Caco-2 (cell line): ENCODE measurements at regions not wholly inside any gene's neighbourhood (a gene's known extent, or its start where the extent isn't known, plus 50 kb on each side); places are given as distances from the start of the nearest gene placed in this dataset.

Experiments
- BruUV-seq: library from RNA; stranded (reverse); fragments of 400-500 nt; replicated peaks from 2 replicates; lab custom pipeline; 2021; lab: Mats Ljungman, UMichigan
- CTCF ChIA-PET: fragments of 300-600 bp; sonication (Branson Sonifier 250); formaldehyde crosslinking; loops from one replicate; lab custom pipeline; 2022; ENCODE audit warnings: antibody characterized with exemption; lab: Charles Lee
- POLR2A ChIA-PET: fragments of 300-600 bp; sonication (Branson Sonifier 250); formaldehyde crosslinking; loops from one replicate; lab custom pipeline; 2022; ENCODE audit warnings: antibody characterized with exemption; lab: Charles Lee
- DNase-seq, 2 experiments: peaks; one replicate each; pipeline versions ENCODE4 v3.0.0 to v3.0.0-alpha.2; 2020 to 2022
- H3K27me3 ChIP-seq: replicated peaks from 2 replicates; pipeline ENCODE4 v1.6.0; 2011; ENCODE audit warnings: low read length; ENCODE audit not compliant: control insufficient read depth, insufficient read depth
- H3K36me3 ChIP-seq: 2 replicates; pipeline ENCODE4 v1.5.1; 2011; ENCODE audit warnings: low read length; ENCODE audit not compliant: control insufficient read depth, insufficient read depth
- H3K4me1 ChIP-seq: fragments of 250-450 bp; sonication (Bioruptor Pico); 2 replicates; pipeline ENCODE4 v1.5.1; 2020; ENCODE audit warnings: mild to moderate bottlenecking
- H3K4me3 ChIP-seq: 2 replicates; pipeline ENCODE4 v1.5.1; 2011; ENCODE audit warnings: low read depth, mild to moderate bottlenecking, control low read depth, low read length
- H3K9me3 ChIP-seq: fragments of 250-450 bp; sonication (Bioruptor Pico); 2 replicates; pipeline ENCODE4 v1.5.1; 2020; ENCODE audit warnings: mild to moderate bottlenecking, moderate library complexity
- H3K27ac Mint-ChIP-seq: one replicate; pipeline ENCODE4 v1.8.0; 2022; ENCODE audit warnings: mixed read lengths; ENCODE audit not compliant: unreplicated experiment
- H3K27me3 Mint-ChIP-seq: one replicate; pipeline ENCODE4 v1.8.0; 2022; ENCODE audit warnings: mixed read lengths; ENCODE audit not compliant: insufficient read depth, unreplicated experiment
- H3K36me3 Mint-ChIP-seq: one replicate; pipeline ENCODE4 v1.8.0; 2022; ENCODE audit warnings: mild to moderate bottlenecking, mixed read lengths; ENCODE audit not compliant: insufficient read depth, unreplicated experiment
- H3K4me1 Mint-ChIP-seq: one replicate; pipeline ENCODE4 v1.8.0; 2022; ENCODE audit warnings: low read depth, mixed read lengths; ENCODE audit not compliant: unreplicated experiment
- H3K4me3 Mint-ChIP-seq: one replicate; pipeline ENCODE4 v1.8.0; 2022; ENCODE audit warnings: mild to moderate bottlenecking, moderate library complexity, mixed read lengths; ENCODE audit not compliant: unreplicated experiment
- H3K9me3 Mint-ChIP-seq: one replicate; pipeline ENCODE4 v1.8.0; 2022; ENCODE audit warnings: mixed read lengths; ENCODE audit not compliant: unreplicated experiment
- CTCF ChIP-seq, 2 experiments: fragments of 200-600 bp in 1 of 2; IDR thresholded peaks; 1 replicate in 1 of 2; 2 replicates in 1 of 2; pipeline versions ENCODE4 v1.5.1 to v1.8.0; 2011 to 2022; ENCODE audit warnings: antibody characterized with exemption in 1 of 2, control low read depth in 1 of 2, inconsistent platforms in 1 of 2, low read depth in 1 of 2, low read length in 1 of 2, mild to moderate bottlenecking in 1 of 2, moderate library complexity in 1 of 2; ENCODE audit not compliant: insufficient read depth in 1 of 2, severe bottlenecking in 1 of 2, unreplicated experiment in 1 of 2
- intact Hi-C: fragments of 100-400 bp; cut with micrococcal nuclease; formaldehyde crosslinking; loops from one replicate; pipeline ENCODE4 v1.10.0; 2022; ENCODE audit not compliant: unreplicated experiment

GRCh38 chr15:62889141-62889661 is 153.3 kb upstream of the TPM1 start:
- intact Hi-C loops, result no loop called here
- no peak for DNase-seq
- no peak overlapping the region for H3K4me3 ChIP-seq
- peaks cover 4% of the 10 kb centered on the region for H3K36me3 Mint-ChIP-seq
- no TSS peak for BruUV-seq
- H3K9me3 Mint-ChIP-seq, result no peaks in the 10 kb centered on the region
- no peaks in the 10 kb centered on the region for H3K36me3 ChIP-seq
- H3K9me3 ChIP-seq, result no peaks in the 10 kb centered on the region
- no peaks in the 10 kb centered on the region for H3K27me3 ChIP-seq
- POLR2A ChIA-PET, result no interaction called here
- TF ChIP-seq CTCF (IDR thresholded peaks at IDR 0.05; ENCODE audit: insufficient read depth in 1 of 2, low read depth in 1 of 2, low read length in 1 of 2, severe bottlenecking in 1 of 2, unreplicated experiment in 1 of 2), result no peak
- H3K27me3 Mint-ChIP-seq, result no peaks in the 10 kb centered on the region
- CTCF ChIA-PET, result no interaction called here
- peaks cover 18% of the 10 kb centered on the region for H3K4me1 Mint-ChIP-seq
- no peak overlapping the region for H3K27ac Mint-ChIP-seq
- H3K4me1 ChIP-seq, result peaks cover 10% of the 10 kb centered on the region
- no peak overlapping the region for H3K4me3 Mint-ChIP-seq

DNA sequence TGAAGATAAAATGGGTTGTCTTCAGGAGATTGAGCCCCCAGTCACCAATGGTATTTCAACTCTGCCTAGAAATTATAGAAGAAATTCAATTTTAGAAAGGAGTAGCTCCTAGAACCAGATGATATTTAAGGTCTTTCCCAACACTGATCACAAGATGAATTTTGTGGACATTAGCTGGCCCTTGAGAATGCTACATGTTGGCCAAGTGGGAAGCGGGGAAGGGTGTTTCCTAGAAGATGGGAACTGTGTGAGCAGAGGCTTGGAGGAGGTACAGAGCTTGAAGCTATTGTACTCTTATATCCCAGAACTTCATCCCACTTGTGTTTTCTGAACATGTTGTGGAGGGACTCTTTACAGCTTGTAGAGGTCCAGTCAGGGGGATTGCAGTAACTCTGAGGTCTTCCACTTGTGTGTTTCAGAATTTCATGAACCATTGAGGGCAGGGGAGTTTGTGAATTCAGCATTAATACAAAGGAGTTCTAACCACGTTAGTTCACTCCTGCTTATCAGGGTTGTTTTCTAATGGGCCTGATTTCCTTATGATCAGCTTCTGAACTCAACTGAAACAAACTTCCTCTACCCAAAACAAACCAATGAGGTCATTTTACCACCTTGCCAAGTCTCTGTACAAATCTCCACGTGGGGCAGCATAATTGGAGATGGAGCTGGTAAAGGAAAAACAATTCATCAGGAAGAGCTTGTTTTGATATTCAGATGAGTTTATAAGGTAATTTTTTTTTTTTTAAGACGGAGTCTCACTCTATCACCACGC is 152.6 kb upstream of the TPM1 start:
- Mint-ChIP-seq H3K9me3 (no peaks in the 10 kb centered on the region), H3K27me3 (no peaks in the 10 kb centered on the region), H3K36me3 (peaks cover 4% of the 10 kb centered on the region), H3K27ac (no peak overlapping the region), H3K4me3 (no peak overlapping the region), H3K4me1 (peaks cover 20% of the 10 kb centered on the region)
- Histone ChIP-seq H3K4me3 (no peak overlapping the region), H3K36me3 (no peaks in the 10 kb centered on the region), H3K9me3 (no peaks in the 10 kb centered on the region), H3K4me1 (peaks cover 17% of the 10 kb centered on the region), H3K27me3 (no peaks in the 10 kb centered on the region)
- BruUV-seq, result no TSS peak
- CTCF ChIA-PET, result no interaction called here
- TF ChIP-seq CTCF (IDR thresholded peaks at IDR 0.05; ENCODE audit: insufficient read depth in 1 of 2, low read depth in 1 of 2, low read length in 1 of 2, severe bottlenecking in 1 of 2, unreplicated experiment in 1 of 2), result no peak
- POLR2A ChIA-PET, result interaction anchor here (0.7 kb wide), 1 partner anchor 41 kb away, joined by 3 read pairs; no protein-coding TSS in a partner anchor
- no peak for DNase-seq
- intact Hi-C loops, result no loop called here

DNA sequence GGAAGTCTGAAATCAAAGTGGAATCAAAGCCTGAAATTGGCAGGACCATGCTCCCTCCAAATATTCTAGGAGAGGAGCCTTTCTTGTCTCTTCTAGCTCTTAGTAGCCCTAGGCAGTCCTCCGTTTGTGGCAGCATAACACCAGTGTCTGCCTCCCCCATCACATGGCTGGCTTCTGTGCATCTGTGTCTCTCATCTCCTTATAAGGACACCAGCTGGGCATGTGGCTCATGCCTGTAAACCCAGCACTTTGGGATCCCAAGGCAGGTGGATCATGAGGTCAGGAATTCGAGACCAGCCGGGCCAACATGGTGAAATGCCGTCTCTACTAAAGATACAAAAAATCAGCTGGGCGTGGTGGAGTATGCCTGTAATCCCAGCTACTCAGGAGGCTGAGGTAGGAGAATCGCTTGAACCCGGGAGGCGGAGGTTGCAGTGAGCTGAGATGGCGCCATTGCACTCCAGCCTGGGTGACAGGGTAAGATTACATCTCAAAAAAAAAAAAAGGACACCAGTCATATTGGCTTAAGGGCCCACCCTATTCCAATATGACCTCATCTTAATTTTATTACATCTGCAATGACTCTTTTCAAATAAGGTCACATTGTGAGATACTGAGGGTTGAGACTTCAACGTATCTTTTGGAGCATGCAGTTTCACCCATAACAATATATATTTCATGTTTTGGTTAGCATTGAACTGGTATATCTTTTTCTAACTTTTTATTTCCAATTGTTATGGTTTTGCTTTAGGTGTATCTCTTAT is 148.0 kb upstream of the TPM1 start:
- peak overlapping the region; percentile 53 for H3K27ac Mint-ChIP-seq
- ChIA-PET POLR2A (interaction anchor here (0.6 kb wide), 2 partner anchors 10 to 700 kb away, joined by 7 to 10 read pairs; no protein-coding TSS in a partner anchor), CTCF (interaction anchor here (0.6 to 1.5 kb wide), 3 partner anchors 23 to 274 kb away, joined by 3 to 5 read pairs (median 3); no protein-coding TSS in a partner anchor)
- intact Hi-C loops, result loop anchor here (5.0 kb wide), 1 partner anchor 112 kb away; no protein-coding TSS in a partner anchor
- TF ChIP-seq CTCF (IDR thresholded peaks at IDR 0.05; ENCODE audit: insufficient read depth in 1 of 2, low read depth in 1 of 2, low read length in 1 of 2, severe bottlenecking in 1 of 2, unreplicated experiment in 1 of 2), result no peak
- H3K9me3 ChIP-seq, result no peaks in the 10 kb centered on the region
- H3K9me3 Mint-ChIP-seq, result no peaks in the 10 kb centered on the region
- H3K27me3 Mint-ChIP-seq, result no peaks in the 10 kb centered on the region
- H3K4me3 ChIP-seq, result no peak overlapping the region
- peaks cover 41% of the 10 kb centered on the region for H3K4me1 Mint-ChIP-seq
- DNase-seq, result peak in 1 of 2 experiments; percentile 51
- peaks cover 48% of the 10 kb centered on the region for H3K4me1 ChIP-seq
- peaks cover 14% of the 10 kb centered on the region for H3K36me3 Mint-ChIP-seq
- H3K4me3 Mint-ChIP-seq, result no peak overlapping the region
- no peaks in the 10 kb centered on the region for H3K36me3 ChIP-seq
- no peaks in the 10 kb centered on the region for H3K27me3 ChIP-seq
- BruUV-seq, result no TSS peak
